ENCODE measurements at regions not wholly inside any gene's neighbourhood (a gene's known extent, or its start where the extent isn't known, plus 50 kb on each side); places are given as distances from the start of the nearest gene placed in this dataset.

DNA sequence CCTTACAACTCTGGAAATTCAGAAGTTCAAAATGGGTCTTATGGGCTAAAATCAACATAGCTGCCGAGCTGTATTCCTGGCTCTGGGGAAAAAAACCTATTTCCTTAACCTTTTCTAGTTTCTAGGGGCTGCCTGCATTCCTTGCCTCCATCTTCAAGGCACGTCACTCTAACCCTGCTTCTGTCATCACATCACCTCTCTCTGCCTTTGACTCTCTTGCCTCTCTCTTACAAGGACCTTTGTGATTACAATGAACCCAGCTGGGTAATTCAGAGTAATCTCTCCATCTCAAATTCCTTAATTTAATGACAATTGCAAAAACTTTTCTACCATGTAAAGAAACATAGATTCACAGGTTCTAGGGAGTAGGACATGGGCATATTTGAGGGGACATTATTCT lies 103.1 kb upstream of the SMC2 start:
- DNase-seq (ENCODE audit: low read depth): no peak
- Histone ChIP-seq H3K4me3 (ENCODE audit: low read depth, low read length) (no peak overlapping the region), H3K27me3 (ENCODE audit: control insufficient read depth, insufficient read depth, low read length) (no peaks in the 10 kb centered on the region), H3K36me3 (ENCODE audit: control insufficient read depth, insufficient read depth, low read length) (no peaks in the 10 kb centered on the region)
- TF ChIP-seq, protein P1, sequence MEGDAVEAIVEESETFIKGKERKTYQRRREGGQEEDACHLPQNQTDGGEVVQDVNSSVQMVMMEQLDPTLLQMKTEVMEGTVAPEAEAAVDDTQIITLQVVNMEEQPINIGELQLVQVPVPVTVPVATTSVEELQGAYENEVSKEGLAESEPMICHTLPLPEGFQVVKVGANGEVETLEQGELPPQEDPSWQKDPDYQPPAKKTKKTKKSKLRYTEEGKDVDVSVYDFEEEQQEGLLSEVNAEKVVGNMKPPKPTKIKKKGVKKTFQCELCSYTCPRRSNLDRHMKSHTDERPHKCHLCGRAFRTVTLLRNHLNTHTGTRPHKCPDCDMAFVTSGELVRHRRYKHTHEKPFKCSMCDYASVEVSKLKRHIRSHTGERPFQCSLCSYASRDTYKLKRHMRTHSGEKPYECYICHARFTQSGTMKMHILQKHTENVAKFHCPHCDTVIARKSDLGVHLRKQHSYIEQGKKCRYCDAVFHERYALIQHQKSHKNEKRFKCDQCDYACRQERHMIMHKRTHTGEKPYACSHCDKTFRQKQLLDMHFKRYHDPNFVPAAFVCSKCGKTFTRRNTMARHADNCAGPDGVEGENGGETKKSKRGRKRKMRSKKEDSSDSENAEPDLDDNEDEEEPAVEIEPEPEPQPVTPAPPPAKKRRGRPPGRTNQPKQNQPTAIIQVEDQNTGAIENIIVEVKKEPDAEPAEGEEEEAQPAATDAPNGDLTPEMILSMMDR (IDR thresholded peaks at IDR 0.05; ENCODE audit: insufficient read depth, low read length, poor library complexity, severe bottlenecking): no peak

DNA sequence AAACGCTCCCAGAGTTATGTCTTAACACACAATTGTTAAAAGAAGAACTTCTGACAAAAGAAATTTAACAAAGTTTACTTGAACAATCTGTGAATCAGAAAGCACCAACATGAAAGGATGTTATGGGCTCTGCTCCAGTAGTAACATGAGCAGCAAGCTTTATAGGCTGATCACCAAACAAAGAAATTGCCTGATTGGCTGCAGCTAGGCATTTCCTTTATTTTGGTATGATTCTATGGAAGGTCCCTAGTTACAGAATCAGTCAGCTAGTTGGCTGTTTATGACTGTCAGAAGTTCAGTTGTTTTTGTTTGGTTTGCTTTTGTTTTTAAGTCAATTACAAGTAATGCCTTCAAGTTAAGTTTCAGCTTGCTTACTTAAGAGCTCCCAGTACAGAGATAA lies 102.4 kb upstream of the SMC2 start:
- Histone ChIP-seq H3K4me3 (ENCODE audit: low read depth, low read length) (no peak overlapping the region), H3K36me3 (ENCODE audit: control insufficient read depth, insufficient read depth, low read length) (no peaks in the 10 kb centered on the region), H3K27me3 (ENCODE audit: control insufficient read depth, insufficient read depth, low read length) (no peaks in the 10 kb centered on the region)
- no peak for DNase-seq (ENCODE audit: low read depth)
- TF ChIP-seq, protein P1 (IDR thresholded peaks at IDR 0.05; ENCODE audit: insufficient read depth, low read length, poor library complexity, severe bottlenecking): no peak

DNA sequence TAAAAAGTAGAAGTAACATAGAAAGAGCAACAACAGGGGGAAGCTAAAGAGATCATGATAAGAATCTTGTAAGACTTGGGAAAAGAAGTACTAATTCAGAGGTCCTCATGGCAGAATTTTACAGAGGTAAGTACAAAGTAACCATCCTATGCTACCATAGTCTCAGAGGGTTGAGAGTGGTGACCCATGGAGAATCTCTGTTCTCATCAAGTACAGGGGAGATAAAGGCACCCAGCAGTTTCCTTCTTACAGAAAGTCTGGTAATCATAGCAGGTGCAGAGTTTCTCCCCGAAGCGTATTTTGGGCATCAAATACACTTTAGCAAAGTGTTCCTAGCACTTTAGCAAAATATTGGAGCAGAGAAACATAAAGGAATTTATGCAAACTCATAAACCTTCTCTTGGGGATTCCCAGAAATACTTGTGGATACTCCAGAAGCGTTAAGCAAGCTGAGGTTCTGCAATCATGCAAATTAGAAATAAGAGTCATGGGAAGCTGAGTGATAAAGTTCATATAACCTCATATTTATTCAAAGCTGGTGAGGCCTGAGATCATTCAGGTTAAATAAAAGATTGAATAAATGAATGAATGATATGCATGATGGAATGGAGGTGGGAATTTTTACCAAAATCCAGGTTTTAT lies 101.0 kb upstream of the SMC2 start:
- Histone ChIP-seq H3K4me3 (ENCODE audit: low read depth, low read length) (no peak overlapping the region), H3K36me3 (ENCODE audit: control insufficient read depth, insufficient read depth, low read length) (no peaks in the 10 kb centered on the region), H3K27me3 (ENCODE audit: control insufficient read depth, insufficient read depth, low read length) (no peaks in the 10 kb centered on the region)
- TF ChIP-seq, protein P1 (IDR thresholded peaks at IDR 0.05; ENCODE audit: insufficient read depth, low read length, poor library complexity, severe bottlenecking): no peak
- no peak for DNase-seq (ENCODE audit: low read depth)

DNA sequence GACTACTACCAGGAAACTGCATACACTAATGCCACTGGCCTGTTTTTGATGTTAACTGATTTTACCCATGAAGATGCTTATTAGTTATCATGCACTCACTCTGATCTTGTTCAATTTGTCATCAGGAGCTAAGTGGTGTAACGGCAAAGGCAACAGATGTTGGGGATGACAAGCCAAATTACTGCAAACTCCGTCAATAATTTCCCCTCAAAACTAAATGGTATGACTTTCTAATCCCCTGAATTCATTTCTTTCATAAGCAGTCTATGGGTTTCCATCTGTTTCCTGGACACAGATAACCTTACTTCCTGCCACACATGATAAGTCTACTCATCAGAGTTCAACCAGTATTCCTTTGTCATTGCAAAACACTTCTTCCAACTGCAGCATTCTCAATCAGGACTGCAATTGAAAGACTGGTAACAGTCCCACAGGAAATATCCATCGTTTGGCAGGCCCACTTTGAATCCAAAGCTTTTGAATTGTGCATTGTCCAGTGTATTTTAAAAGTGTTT lies 96.2 kb upstream of the SMC2 start:
- H3K4me3 ChIP-seq (ENCODE audit: low read depth, low read length): no peak overlapping the region
- TF ChIP-seq, protein P1 (IDR thresholded peaks at IDR 0.05; ENCODE audit: insufficient read depth, low read length, poor library complexity, severe bottlenecking): no peak
- no peak for DNase-seq (ENCODE audit: low read depth)

DNA sequence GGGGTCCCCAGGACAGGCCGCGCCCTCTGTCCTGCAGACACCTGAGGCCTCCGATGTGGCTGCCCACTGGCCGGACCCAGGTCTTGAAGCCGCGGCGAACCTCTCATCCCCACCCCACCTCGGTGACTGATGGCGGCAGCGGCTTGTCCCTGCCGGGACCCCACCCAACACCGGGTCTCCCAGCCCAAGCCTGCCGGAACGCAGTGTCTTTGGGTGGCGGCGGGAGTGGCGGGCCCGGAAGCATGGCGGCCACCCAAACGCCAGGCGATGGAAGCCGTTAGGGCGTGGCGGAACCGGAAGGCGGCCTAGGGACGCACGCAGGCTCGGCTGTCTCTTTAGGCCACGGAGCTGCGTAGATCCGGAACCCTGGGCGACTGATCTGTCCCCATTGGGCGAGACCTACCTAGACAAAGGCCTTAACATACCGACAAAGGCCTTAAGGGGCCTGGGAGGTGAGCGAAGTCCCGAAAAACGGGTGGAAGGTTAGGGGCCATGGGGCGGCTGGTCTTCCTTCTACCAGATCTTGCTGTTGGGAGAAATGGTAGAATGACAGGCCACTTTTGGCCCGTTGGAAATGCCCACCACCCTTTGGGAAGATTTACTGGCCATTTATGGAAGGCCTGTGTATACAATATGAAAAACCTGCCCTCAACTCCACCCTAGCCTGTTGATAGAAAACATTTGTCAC lies 94.6 kb upstream of the SMC2 start:
- DNase-seq (ENCODE audit: low read depth): no peak
- Histone ChIP-seq H3K4me3 (ENCODE audit: low read depth, low read length) (no peak overlapping the region), H3K36me3 (ENCODE audit: control insufficient read depth, insufficient read depth, low read length) (no peaks in the 10 kb centered on the region), H3K27me3 (ENCODE audit: control insufficient read depth, insufficient read depth, low read length) (no peaks in the 10 kb centered on the region)
- TF ChIP-seq, protein P1 (IDR thresholded peaks at IDR 0.05; ENCODE audit: insufficient read depth, low read length, poor library complexity, severe bottlenecking): no peak

More for the DNA sequence above, 96.2 kb upstream of the SMC2 start:
- no peaks in the 10 kb centered on the region for H3K27me3 ChIP-seq (ENCODE audit: control insufficient read depth, insufficient read depth, low read length)
- no peaks in the 10 kb centered on the region for H3K36me3 ChIP-seq (ENCODE audit: control insufficient read depth, insufficient read depth, low read length)

All from kidney epithelial cell (primary cell).